ENCODE measurements at regions not wholly inside any gene's neighbourhood (a gene's known extent, or its start where the extent isn't known, plus 50 kb on each side); places are given as distances from the start of the nearest gene placed in this dataset.

GRCh38 chr12:107484230-107484629 is 201.4 kb upstream of the PWP1 start:
- H3K27me3 ChIP-seq (ENCODE audit: control insufficient read depth, insufficient read depth, low read length): no peaks in the 10 kb centered on the region
- H2AFZ ChIP-seq: no peak overlapping the region
- H3K4me3 ChIP-seq (ENCODE audit: low read depth, low read length): no peak overlapping the region
- H3K4me2 ChIP-seq (ENCODE audit: low read length): no peak overlapping the region
- TF ChIP-seq, protein P1, sequence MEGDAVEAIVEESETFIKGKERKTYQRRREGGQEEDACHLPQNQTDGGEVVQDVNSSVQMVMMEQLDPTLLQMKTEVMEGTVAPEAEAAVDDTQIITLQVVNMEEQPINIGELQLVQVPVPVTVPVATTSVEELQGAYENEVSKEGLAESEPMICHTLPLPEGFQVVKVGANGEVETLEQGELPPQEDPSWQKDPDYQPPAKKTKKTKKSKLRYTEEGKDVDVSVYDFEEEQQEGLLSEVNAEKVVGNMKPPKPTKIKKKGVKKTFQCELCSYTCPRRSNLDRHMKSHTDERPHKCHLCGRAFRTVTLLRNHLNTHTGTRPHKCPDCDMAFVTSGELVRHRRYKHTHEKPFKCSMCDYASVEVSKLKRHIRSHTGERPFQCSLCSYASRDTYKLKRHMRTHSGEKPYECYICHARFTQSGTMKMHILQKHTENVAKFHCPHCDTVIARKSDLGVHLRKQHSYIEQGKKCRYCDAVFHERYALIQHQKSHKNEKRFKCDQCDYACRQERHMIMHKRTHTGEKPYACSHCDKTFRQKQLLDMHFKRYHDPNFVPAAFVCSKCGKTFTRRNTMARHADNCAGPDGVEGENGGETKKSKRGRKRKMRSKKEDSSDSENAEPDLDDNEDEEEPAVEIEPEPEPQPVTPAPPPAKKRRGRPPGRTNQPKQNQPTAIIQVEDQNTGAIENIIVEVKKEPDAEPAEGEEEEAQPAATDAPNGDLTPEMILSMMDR (IDR thresholded peaks at IDR 0.05): no peak
- H3K27ac ChIP-seq: no peak overlapping the region
- H3K79me2 ChIP-seq: peaks cover 55% of the 10 kb centered on the region
- peaks cover 13% of the 10 kb centered on the region for H3K4me1 ChIP-seq
- H3K9me3 ChIP-seq (ENCODE audit: control insufficient read depth, low read length): no peaks in the 10 kb centered on the region
- H3K9ac ChIP-seq: no peak overlapping the region
- H3K36me3 ChIP-seq (ENCODE audit: control insufficient read depth, insufficient read depth, low read length): no peaks in the 10 kb centered on the region

DNA sequence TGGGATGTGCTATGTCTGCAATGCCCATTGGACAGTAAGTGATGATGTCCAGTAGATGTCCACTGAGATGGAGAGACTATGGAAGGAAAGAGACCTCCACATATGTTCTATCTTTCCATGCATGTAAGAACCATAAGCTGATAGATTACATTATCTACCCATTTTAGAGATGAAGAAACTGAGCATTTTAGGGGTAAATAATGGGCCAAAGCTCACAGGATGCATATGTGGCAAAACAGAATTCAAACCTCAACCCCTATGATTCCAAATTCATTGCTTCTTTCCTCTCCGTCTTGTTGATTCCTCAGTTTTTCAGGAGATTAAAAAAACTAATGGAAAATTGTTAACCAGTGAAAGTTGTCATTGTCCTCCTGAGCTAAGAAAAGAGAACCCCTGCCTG is 200.7 kb upstream of the PWP1 start:
- Histone ChIP-seq H3K79me2 (peaks cover 55% of the 10 kb centered on the region), H3K4me3 (ENCODE audit: low read depth, low read length) (no peak overlapping the region), H3K9me3 (ENCODE audit: control insufficient read depth, low read length) (no peaks in the 10 kb centered on the region), H2AFZ (no peak overlapping the region), H3K4me2 (ENCODE audit: low read length) (no peak overlapping the region), H3K27ac (no peak overlapping the region), H3K4me1 (peaks cover 19% of the 10 kb centered on the region), H3K36me3 (ENCODE audit: control insufficient read depth, insufficient read depth, low read length) (no peaks in the 10 kb centered on the region), H3K27me3 (ENCODE audit: control insufficient read depth, insufficient read depth, low read length) (no peaks in the 10 kb centered on the region), H3K9ac (no peak overlapping the region)
- TF ChIP-seq, protein P1 (IDR thresholded peaks at IDR 0.05): no peak

- Histone ChIP-seq H3K9ac (no peak overlapping the region), H3K27ac (no peak overlapping the region), H3K4me2 (ENCODE audit: low read length) (peak overlapping the region; percentile 26), H3K4me1 (peaks cover 22% of the 10 kb centered on the region), H3K9me3 (ENCODE audit: control insufficient read depth, low read length) (no peaks in the 10 kb centered on the region), H3K4me3 (ENCODE audit: low read depth, low read length) (no peak overlapping the region), H3K79me2 (peaks cover 53% of the 10 kb centered on the region), H3K36me3 (ENCODE audit: control insufficient read depth, insufficient read depth, low read length) (no peaks in the 10 kb centered on the region), H2AFZ (no peak overlapping the region), H3K27me3 (ENCODE audit: control insufficient read depth, insufficient read depth, low read length) (no peaks in the 10 kb centered on the region)
- TF ChIP-seq, protein P1 (IDR thresholded peaks at IDR 0.05): no peak
Observed at GRCh38 chr12:107485731-107486130, 199.9 kb upstream of the PWP1 start.

- no peak overlapping the region for H3K27ac ChIP-seq
- H2AFZ ChIP-seq: no peak overlapping the region
- H3K9ac ChIP-seq: no peak overlapping the region
- H3K27me3 ChIP-seq (ENCODE audit: control insufficient read depth, insufficient read depth, low read length): no peaks in the 10 kb centered on the region
- H3K4me3 ChIP-seq (ENCODE audit: low read depth, low read length): no peak overlapping the region
- peaks cover 54% of the 10 kb centered on the region for H3K79me2 ChIP-seq
- H3K4me1 ChIP-seq: peaks cover 16% of the 10 kb centered on the region
- peak overlapping the region; percentile 26 for H3K4me2 ChIP-seq (ENCODE audit: low read length)
- no peaks in the 10 kb centered on the region for H3K36me3 ChIP-seq (ENCODE audit: control insufficient read depth, insufficient read depth, low read length)
- no peaks in the 10 kb centered on the region for H3K9me3 ChIP-seq (ENCODE audit: control insufficient read depth, low read length)
- TF ChIP-seq, protein P1 (IDR thresholded peaks at IDR 0.05): no peak
Observed at GRCh38 chr12:107486140-107486892, 199.3 kb upstream of the PWP1 start.
